Activated naive CD4-positive, alpha-beta T cell treated with anti-CD3 and anti-CD28 coated beads for 36 hours (primary cell): ENCODE measurements at regions not wholly inside any gene's neighbourhood (a gene's known extent, or its start where the extent isn't known, plus 50 kb on each side); places are given as distances from the start of the nearest gene placed in this dataset.

Experiments used
- CTCF ChIA-PET: fragments of 350-600 bp; sonication (Branson Sonifier 250); formaldehyde crosslinking; loops from one replicate; lab custom pipeline; 2021; ENCODE audit warnings: antibody characterized with exemption; lab: Charles Lee
- DNase-seq: peaks from one replicate; pipeline ENCODE4 v3.0.0-alpha.2; 2020
- H3K27ac Mint-ChIP-seq: one replicate; pipeline ENCODE4 v1.8.0; 2021; ENCODE audit warnings: mild to moderate bottlenecking, mixed read lengths
- H3K27me3 Mint-ChIP-seq: one replicate; pipeline ENCODE4 v1.8.0; 2021; ENCODE audit warnings: low read depth, mixed read lengths
- H3K36me3 Mint-ChIP-seq: one replicate; pipeline ENCODE4 v1.8.0; 2021; ENCODE audit warnings: low read depth, mixed read lengths
- H3K4me1 Mint-ChIP-seq: one replicate; pipeline ENCODE4 v1.8.0; 2021; ENCODE audit warnings: low read depth, mixed read lengths
- H3K4me3 Mint-ChIP-seq: one replicate; pipeline ENCODE4 v1.8.0; 2021; ENCODE audit warnings: mild to moderate bottlenecking, moderate library complexity, mixed read lengths
- H3K9me3 Mint-ChIP-seq: one replicate; pipeline ENCODE4 v1.8.0; 2021; ENCODE audit warnings: mixed read lengths
- intact Hi-C: fragments of 100-400 bp; cut with micrococcal nuclease; formaldehyde crosslinking; loops from one replicate; pipeline ENCODE4 v1.15.1; 2023

DNA sequence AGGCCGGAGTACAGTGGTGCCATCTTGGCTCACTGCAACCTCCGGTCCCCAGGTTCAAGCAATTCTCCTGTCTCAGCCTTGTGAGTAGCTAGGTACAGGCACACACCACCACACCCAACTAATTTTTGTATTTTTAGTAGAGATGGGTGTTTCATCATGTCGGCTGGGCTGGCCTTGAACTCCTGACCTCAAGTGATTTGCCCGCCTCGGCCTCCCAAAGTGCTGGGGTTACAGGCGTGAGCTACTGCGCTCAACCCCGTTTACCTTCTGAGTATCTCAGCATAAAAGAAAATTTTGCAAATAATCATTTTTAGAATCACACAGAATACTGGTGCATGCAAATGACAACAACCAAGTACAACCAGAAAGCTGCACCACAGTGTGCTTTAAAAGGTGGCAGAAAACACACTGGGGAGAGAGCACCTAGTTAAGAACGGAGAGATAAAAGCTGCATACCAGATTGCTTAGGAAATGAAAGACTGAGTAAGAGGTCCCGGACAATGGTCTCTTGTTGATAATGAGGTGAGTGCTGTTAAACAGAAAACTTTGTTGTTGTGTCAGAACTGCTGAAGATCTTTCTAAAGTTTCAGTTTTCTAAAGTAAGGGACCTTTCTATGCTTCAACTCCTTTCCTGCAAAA lies 189.6 kb downstream of the ACTR3 start:
- Mint-ChIP-seq H3K4me1 (peaks cover 4% of the 10 kb centered on the region), H3K36me3 (no peaks in the 10 kb centered on the region), H3K27me3 (peaks cover 20% of the 10 kb centered on the region), H3K27ac (no peak overlapping the region), H3K9me3 (peaks cover 5% of the 10 kb centered on the region), H3K4me3 (no peak overlapping the region)
- DNase-seq: no peak
- intact Hi-C loops: no loop called here
- CTCF ChIA-PET: no interaction called here

DNA sequence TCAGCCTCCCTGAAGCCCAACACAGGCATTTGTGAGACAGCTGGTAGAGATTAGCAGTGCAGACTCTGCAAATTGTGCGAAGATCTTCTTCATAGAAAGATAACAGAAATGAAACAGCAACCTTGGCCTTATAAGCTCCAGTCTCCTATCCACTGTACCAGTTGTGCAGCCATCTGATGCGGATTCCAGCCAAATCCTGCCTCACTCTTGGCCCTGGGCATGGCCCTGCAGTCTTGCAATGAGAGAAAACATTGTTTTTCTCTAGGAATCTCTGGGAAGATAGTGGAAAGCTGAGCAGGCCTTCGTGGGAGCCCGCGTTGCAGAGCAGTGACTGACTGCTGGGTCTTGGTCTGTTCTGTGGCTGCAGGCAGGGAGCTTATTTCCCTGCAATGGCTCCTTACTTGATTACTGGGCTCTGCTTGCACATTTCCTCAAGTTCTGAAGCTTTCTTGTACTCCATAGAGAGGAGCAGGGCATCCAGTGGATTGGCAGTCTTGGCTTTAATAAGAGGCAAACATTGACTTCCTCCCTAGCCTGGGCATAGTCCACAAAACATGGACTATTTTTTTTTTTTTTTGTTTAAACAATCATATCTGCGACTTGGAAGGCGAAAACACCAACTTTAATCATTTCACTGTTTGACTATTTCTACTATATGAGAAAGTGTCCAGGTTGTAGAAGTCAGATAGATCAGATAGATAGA lies 193.0 kb downstream of the ACTR3 start:
- Mint-ChIP-seq H3K27ac (no peak overlapping the region), H3K36me3 (no peaks in the 10 kb centered on the region), H3K4me3 (no peak overlapping the region), H3K9me3 (peaks cover 5% of the 10 kb centered on the region), H3K4me1 (peaks cover 4% of the 10 kb centered on the region), H3K27me3 (peaks cover 24% of the 10 kb centered on the region)
- CTCF ChIA-PET: no interaction called here
- DNase-seq: no peak
- intact Hi-C loops: no loop called here

DNA sequence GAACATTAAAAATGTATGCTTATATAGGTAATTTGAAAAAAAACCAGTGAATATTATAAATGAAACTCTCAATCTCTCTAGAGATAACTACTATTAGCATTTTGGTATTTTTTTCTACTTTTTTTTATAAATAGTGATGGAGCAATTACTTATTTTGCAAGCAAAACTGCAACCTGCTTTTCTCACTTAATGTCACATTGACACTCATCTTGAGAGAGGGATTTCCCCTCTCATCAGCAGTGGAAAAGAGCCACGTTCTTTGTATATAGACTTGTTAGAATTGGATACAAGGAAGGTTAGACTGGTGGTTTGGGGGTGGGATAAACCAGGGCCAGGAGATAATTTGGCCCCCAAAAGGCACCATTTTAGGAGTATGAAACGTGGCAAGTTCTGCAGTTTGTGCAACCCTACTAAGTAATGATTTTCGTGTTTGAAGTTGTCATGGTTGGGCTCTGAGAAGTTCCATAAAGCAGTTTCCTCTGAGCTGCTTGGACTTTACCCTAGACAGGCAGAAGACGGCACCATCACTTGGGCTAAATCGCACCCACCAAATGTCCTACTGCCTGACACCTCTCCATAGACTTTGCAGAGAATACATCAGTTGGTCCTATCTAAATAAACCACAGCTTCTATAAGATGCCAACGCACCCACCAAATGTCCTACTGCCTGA lies 194.0 kb downstream of the ACTR3 start:
- no peaks in the 10 kb centered on the region for H3K36me3 Mint-ChIP-seq
- H3K27me3 Mint-ChIP-seq: peaks cover 24% of the 10 kb centered on the region
- no peak for DNase-seq
- peaks cover 4% of the 10 kb centered on the region for H3K4me1 Mint-ChIP-seq
- H3K4me3 Mint-ChIP-seq: no peak overlapping the region
- no peak overlapping the region for H3K27ac Mint-ChIP-seq
- intact Hi-C loops: no loop called here
- H3K9me3 Mint-ChIP-seq: peaks cover 5% of the 10 kb centered on the region
- CTCF ChIA-PET: no interaction called here

DNA sequence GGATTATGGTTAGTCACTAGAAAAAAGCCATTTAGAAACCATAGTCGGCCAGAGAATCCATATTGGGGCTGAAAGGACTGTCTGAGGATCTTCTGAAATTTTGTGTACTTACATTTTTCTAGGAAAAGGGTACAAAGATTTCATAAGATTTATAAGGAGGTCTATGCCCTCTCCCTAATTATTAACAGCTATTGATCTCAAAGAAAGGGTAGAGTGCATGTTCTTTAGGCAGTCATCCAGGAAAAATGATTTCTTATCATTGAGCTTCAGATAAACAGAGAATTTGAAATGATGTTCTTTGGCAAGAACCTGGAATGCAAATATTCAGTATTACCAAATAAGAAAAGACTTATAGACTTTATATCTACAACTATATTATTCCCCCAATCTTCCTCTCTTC lies 195.3 kb downstream of the ACTR3 start:
- Mint-ChIP-seq H3K27me3 (peaks cover 24% of the 10 kb centered on the region), H3K4me1 (peaks cover 4% of the 10 kb centered on the region), H3K27ac (no peak overlapping the region), H3K9me3 (peaks cover 5% of the 10 kb centered on the region), H3K36me3 (no peaks in the 10 kb centered on the region), H3K4me3 (no peak overlapping the region)
- intact Hi-C loops: no loop called here
- CTCF ChIA-PET: no interaction called here
- DNase-seq: no peak

DNA sequence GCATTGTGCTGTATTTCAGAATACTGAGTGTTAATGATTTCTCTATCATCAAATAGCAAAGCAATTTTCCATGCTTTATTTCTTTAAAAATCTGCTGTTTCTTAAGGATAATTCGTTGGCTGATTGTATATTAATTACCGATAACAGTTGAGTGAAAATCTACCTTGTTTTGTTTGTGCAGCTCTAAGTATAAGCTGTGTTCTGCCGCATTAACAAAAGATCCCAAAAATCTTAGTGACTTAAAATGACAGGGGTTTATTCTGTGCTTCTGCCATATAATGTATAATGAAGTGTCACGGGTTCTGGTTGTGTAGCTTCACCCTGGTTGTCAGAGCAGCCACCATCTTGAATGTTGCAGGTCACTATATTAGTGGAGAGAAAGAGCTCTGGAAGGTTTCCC lies 196.1 kb downstream of the ACTR3 start:
- H3K27ac Mint-ChIP-seq: no peak overlapping the region
- H3K4me1 Mint-ChIP-seq: peaks cover 4% of the 10 kb centered on the region
- CTCF ChIA-PET: no interaction called here
- intact Hi-C loops: no loop called here
- H3K9me3 Mint-ChIP-seq: peaks cover 5% of the 10 kb centered on the region
- DNase-seq: no peak
- peaks cover 22% of the 10 kb centered on the region for H3K27me3 Mint-ChIP-seq
- no peaks in the 10 kb centered on the region for H3K36me3 Mint-ChIP-seq
- H3K4me3 Mint-ChIP-seq: no peak overlapping the region

DNA sequence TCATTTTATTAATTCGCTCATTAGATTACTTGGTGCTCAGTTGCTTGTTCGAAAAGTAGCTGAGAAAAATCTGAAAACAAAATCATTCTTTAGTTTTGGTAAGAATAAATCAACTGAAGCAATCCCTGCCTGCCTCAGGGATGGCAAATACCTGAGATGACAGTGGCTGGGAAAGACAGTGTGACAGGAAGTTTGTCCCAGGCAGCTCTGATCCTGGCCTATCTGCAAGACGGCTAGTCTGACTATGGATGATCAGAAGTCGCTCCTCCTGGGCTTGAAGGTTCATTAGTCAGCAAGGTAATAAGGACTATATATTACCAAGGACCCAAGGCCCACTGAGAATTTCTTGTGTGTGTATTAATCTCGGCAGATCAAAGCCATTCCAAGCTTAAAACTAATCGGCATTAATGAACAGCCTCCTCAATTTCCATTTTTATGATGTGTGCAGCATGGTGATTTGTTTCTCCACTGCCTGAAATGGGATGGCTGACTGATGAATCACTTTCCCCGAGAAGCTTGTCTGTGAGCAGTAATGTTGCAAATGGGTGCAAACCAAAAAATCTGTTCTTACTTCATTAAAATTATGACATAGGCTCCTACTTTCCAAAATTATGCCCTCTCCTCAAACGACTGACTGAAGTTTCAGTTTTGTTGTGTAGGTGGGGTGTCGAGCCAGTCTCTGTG lies 199.9 kb downstream of the ACTR3 start:
- H3K27ac Mint-ChIP-seq: no peak overlapping the region

DNA sequence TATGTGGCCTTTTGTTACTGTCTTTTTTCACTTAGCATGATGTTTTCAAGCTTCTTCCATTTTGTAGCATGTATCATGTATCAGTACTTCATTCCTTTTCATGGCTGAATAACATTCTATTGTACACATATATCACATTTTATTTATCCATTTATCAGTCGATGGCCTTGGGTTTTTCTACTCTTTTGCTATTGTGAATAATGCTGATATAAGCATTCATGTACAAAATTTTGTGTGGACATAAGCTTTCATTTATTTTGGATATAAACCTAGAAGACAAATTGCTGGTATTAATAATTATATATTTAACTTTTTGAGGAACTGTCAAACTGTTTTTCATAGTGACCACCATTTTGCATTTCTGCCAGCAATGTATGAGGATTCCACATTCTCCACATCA lies 201.1 kb downstream of the ACTR3 start:
- H3K4me3 Mint-ChIP-seq: no peak overlapping the region
- CTCF ChIA-PET: no interaction called here
- H3K9me3 Mint-ChIP-seq: peaks cover 9% of the 10 kb centered on the region
- peaks cover 4% of the 10 kb centered on the region for H3K27me3 Mint-ChIP-seq
- no peaks in the 10 kb centered on the region for H3K36me3 Mint-ChIP-seq
- no peak overlapping the region for H3K27ac Mint-ChIP-seq
- no peak for DNase-seq
- no peaks in the 10 kb centered on the region for H3K4me1 Mint-ChIP-seq
- intact Hi-C loops: no loop called here

More for the DNA sequence above, 199.9 kb downstream of the ACTR3 start:
- CTCF ChIA-PET: no interaction called here
- no peaks in the 10 kb centered on the region for H3K9me3 Mint-ChIP-seq
- peaks cover 4% of the 10 kb centered on the region for H3K27me3 Mint-ChIP-seq
- H3K4me1 Mint-ChIP-seq: no peaks in the 10 kb centered on the region
- no peaks in the 10 kb centered on the region for H3K36me3 Mint-ChIP-seq
- H3K4me3 Mint-ChIP-seq: no peak overlapping the region
- DNase-seq: no peak
- intact Hi-C loops: no loop called here

DNA sequence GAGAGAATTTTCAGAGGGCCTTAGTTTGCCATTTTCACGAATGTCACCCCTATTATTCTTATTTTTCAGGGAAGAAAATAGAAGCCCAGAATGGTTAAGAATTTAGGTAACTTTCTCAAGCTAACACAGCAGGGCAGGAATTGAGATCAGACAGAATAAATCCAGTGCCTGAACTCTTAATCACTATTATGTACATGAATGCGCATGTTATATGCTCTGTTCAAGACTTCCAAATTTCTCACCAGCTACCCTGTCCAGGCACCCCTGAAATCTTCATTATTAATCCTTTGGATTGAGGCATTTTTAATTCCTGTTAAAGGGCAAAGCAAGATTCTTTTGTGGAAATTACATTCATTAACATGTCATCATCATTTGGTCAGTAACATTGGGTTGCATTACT lies 218.4 kb downstream of the ACTR3 start:
- Mint-ChIP-seq H3K36me3 (no peaks in the 10 kb centered on the region), H3K4me3 (no peak overlapping the region), H3K27ac (no peak overlapping the region), H3K9me3 (peaks cover 10% of the 10 kb centered on the region), H3K27me3 (peaks cover 13% of the 10 kb centered on the region), H3K4me1 (no peaks in the 10 kb centered on the region)
- CTCF ChIA-PET: no interaction called here
- intact Hi-C loops: no loop called here
- DNase-seq: no peak

DNA sequence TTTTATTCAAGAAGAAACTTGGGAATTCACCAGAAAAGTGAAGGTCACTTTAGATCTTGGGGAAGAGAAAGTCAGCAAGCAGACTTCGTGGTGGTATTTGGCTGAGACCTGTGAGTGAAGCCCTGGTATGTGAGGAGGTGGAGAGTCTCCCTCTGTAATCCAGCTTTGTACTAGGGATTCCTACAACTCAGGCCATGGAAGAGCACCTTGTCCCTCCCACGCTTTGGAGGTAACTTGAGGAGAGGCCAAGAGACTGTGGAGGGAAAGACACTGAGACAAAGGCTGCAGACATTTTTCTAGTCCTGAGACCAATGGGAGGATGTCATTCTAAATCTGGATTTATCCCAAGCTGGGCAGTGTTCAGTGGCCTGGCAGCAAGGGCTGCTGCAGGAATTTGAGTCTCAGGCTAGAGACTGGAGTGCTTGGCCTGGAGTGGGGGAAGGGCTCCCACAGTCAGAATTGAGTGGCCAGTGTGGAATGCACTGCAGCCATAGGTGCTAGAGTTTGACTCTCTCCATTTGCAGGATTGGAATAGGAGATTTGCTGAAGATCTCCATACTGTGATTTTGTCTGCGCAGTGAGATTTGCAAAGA lies 219.0 kb downstream of the ACTR3 start:
- H3K27ac Mint-ChIP-seq: no peak overlapping the region
- intact Hi-C loops: no loop called here
- H3K27me3 Mint-ChIP-seq: peaks cover 15% of the 10 kb centered on the region
- DNase-seq: no peak
- no peak overlapping the region for H3K4me3 Mint-ChIP-seq
- CTCF ChIA-PET: no interaction called here
- no peaks in the 10 kb centered on the region for H3K36me3 Mint-ChIP-seq
- H3K4me1 Mint-ChIP-seq: no peaks in the 10 kb centered on the region
- H3K9me3 Mint-ChIP-seq: peaks cover 10% of the 10 kb centered on the region

DNA sequence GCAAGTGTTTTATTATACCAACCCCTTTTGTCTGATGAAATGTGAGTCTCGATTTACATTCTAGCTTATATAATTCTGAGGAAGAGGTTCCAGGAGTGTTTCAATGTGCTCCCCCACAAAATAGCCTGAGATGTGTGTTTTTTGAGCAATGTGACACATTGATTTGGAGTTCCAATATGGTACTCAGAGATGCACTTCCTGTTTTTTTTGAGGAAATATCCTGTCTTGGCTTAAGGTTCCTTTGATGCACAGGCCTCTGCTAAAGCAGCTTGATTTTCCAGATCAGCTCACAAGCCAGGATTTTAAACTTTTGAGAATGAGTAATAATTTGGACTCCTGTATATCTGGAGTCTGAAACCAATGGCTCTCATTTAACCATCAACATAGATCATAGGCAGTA lies 221.4 kb downstream of the ACTR3 start:
- Mint-ChIP-seq H3K36me3 (no peaks in the 10 kb centered on the region), H3K27ac (no peak overlapping the region), H3K4me1 (no peaks in the 10 kb centered on the region), H3K4me3 (no peak overlapping the region), H3K27me3 (peaks cover 15% of the 10 kb centered on the region), H3K9me3 (peaks cover 2% of the 10 kb centered on the region)
- DNase-seq: no peak
- intact Hi-C loops: no loop called here
- CTCF ChIA-PET: interaction anchor here (0.6 kb wide), 1 partner anchor 433 kb away, joined by 3 read pairs; no protein-coding TSS in a partner anchor

DNA sequence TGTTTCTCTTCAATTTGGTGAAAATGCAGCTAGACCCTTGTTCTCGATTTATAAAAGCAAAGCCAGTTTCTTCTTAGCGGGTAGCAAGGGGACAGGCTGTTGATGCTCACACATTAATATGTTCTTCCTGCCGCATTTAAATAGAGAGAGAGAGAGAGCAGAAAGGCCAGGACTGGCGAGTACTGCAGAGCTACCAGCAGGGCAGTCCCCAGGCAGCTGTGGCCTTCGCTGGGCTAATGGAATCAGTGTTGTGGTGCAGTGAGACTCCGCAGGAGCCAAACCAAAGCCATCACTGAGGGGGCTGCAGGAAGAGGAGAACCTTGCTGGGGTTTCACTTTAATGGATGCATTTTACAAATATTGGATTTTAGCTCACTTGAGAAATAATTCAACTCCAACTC lies 223.6 kb downstream of the ACTR3 start:
- no peaks in the 10 kb centered on the region for H3K36me3 Mint-ChIP-seq
- H3K9me3 Mint-ChIP-seq: no peaks in the 10 kb centered on the region
- no peak overlapping the region for H3K27ac Mint-ChIP-seq
- no peak overlapping the region for H3K4me3 Mint-ChIP-seq
- peaks cover 13% of the 10 kb centered on the region for H3K27me3 Mint-ChIP-seq
- CTCF ChIA-PET: no interaction called here
- intact Hi-C loops: no loop called here
- no peaks in the 10 kb centered on the region for H3K4me1 Mint-ChIP-seq
- DNase-seq: no peak

DNA sequence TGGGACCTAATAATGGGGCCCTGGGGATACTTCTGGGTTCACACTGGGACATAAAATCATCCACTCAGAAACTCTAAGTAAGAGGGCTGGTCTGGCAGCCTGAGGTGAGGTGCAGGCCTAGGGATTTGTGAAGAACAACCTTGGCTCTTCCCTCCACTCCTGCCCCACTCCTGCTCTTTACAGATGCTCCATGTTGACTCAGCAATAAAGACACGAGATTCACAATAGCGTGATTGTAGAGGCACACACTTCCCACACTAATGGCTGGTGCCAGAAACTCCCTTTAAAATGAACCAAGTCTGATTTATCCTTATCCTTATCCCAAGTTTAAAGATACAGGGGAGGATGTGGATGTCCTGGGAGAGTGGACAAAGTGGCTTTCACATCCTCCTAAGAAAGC lies 228.2 kb downstream of the ACTR3 start:
- Mint-ChIP-seq H3K4me3 (no peak overlapping the region), H3K9me3 (no peaks in the 10 kb centered on the region), H3K4me1 (no peaks in the 10 kb centered on the region), H3K27ac (no peak overlapping the region), H3K27me3 (peaks cover 5% of the 10 kb centered on the region), H3K36me3 (no peaks in the 10 kb centered on the region)
- intact Hi-C loops: no loop called here
- no peak for DNase-seq
- CTCF ChIA-PET: no interaction called here
